ENCODE measurements at regions not wholly inside any gene's neighbourhood (a gene's known extent, or its start where the extent isn't known, plus 50 kb on each side); places are given as distances from the start of the nearest gene placed in this dataset.

- Histone ChIP-seq H3K27me3 (no peaks in the 10 kb centered on the region), H3K4me1 (no peaks in the 10 kb centered on the region), H3K36me3 (no peaks in the 10 kb centered on the region), H3K4me3 (no peak overlapping the region), H3K27ac (no peak overlapping the region), H3K9me3 (no peaks in the 10 kb centered on the region)
- DNase-seq (ENCODE audit: low spot score in 2 of 2): no peak
- TF ChIP-seq CTCF (IDR thresholded peaks at IDR 0.05): no peak
- intact Hi-C loops (cut with DNase I): no loop called here
Observed at GRCh38 chr6:167647737-167648470, 178.8 kb upstream of the AFDN start.

DNA sequence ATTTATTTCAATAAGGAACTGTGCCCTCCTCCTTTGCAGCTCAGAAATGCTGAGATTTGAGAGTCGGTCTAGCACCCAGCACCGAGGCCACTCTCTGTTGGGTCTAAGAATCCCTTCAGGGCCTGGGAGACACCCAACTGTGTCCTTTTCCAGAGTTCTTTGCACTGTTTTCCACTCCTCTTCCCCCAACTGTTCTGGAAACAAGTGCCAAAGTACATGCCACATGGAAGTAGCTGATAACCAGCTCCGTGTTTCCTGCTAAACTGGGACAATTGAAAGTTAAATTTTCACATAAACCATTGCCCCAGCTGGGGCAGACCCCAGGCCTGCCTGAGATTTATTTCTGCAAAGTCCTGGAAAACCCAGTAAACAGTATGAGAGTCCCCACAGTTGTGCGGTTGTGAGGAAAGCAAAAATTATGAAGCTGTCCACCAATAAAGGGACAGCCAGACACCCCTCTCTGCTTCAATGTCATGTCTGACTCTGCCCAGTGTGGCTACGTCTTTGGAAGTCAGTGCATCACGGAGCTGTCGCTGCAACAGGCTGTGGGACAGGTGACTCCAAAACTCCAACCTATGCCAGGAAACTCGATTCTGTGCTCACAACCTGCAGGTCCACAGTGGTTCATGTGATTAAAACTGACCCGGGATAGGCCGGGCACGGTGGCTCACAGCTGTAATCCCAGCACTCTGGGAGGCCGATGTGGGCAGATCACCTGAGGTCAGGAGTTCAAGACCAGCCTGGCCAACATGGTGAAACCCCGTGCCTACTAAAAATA is 178.0 kb upstream of the AFDN start:
- no peaks in the 10 kb centered on the region for H3K4me1 ChIP-seq
- intact Hi-C loops (cut with DNase I): no loop called here
- no peaks in the 10 kb centered on the region for H3K27me3 ChIP-seq
- H3K27ac ChIP-seq: no peak overlapping the region
- DNase-seq (ENCODE audit: low spot score in 2 of 2): no peak
- no peak for TF ChIP-seq CTCF (IDR thresholded peaks at IDR 0.05)
- H3K4me3 ChIP-seq: no peak overlapping the region
- no peaks in the 10 kb centered on the region for H3K9me3 ChIP-seq
- no peaks in the 10 kb centered on the region for H3K36me3 ChIP-seq

DNA sequence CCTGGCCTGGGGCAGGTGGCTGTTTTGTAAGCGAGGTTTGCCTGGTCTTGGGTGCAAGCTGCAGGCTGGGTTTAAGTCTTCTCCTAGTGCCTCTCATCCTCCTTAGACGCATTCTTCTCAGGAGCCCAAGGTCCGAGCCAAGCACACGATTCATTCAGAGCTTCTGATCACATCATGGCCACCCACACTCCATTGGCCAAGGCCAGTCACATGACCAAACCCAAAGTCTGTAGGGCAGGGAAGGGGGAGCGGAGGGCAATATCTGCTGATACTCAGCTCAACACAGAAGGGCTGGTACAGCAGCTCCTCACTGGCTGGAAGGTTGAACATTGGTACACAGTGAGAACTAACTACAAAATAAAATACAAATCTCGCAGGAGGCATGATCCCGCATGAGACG is 177.2 kb upstream of the AFDN start:
- Histone ChIP-seq H3K4me1 (no peaks in the 10 kb centered on the region), H3K9me3 (no peaks in the 10 kb centered on the region), H3K27me3 (no peaks in the 10 kb centered on the region), H3K36me3 (no peaks in the 10 kb centered on the region), H3K27ac (no peak overlapping the region), H3K4me3 (no peak overlapping the region)
- TF ChIP-seq CTCF (IDR thresholded peaks at IDR 0.05): no peak
- intact Hi-C loops (cut with DNase I): no loop called here
- no peak for DNase-seq (ENCODE audit: low spot score in 2 of 2)

- Histone ChIP-seq H3K9me3 (no peaks in the 10 kb centered on the region), H3K27ac (no peak overlapping the region), H3K4me1 (no peaks in the 10 kb centered on the region), H3K4me3 (no peak overlapping the region), H3K27me3 (no peaks in the 10 kb centered on the region), H3K36me3 (no peaks in the 10 kb centered on the region)
- intact Hi-C loops (cut with DNase I): no loop called here
- no peak for TF ChIP-seq CTCF (IDR thresholded peaks at IDR 0.05)
- no peak for DNase-seq (ENCODE audit: low spot score in 2 of 2)
Observed at GRCh38 chr6:167650730-167651317, 175.9 kb upstream of the AFDN start.

DNA sequence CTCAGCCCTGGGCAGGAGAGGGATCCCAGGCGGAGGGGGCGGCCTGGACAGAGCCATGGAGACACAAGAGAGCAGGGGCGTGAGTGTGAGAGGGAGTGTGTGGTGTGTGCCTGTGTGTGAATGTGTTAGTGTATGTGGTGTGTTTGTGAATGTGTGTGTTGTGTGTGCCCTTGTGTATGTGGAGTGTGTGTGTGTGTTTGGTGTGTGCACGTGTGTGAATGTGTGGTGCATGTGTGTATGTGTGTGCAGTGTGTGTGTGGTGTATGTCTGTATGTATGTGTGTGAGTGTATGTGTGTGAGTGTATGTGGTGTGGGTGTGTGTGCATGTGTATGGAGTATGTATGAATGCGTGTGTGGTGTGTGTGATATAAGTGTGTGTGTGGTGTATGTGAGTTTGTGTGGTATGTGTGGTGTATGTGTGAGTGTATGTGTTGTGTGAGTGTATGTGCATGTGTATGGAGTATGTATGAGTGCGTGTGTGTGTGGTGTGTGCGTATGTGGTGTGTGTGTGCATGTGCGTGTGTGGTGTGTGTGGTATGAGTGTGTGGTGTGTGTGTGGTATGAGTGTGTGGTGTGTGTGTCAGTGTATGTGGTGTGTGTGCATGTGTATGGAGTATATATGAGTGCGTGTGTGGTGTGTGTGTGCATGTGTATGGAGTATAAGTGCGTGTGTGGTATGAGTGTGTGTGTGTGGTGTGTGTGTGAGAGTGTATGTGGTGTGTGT is 175.2 kb upstream of the AFDN start:
- Histone ChIP-seq H3K27ac (no peak overlapping the region), H3K36me3 (no peaks in the 10 kb centered on the region), H3K27me3 (no peaks in the 10 kb centered on the region), H3K9me3 (no peaks in the 10 kb centered on the region), H3K4me3 (no peak overlapping the region), H3K4me1 (no peaks in the 10 kb centered on the region)
- TF ChIP-seq CTCF (IDR thresholded peaks at IDR 0.05): no peak
- no peak for DNase-seq (ENCODE audit: low spot score in 2 of 2)
- intact Hi-C loops (cut with DNase I): no loop called here

All from ascending aorta (tissue), 2 donors.